SK-N-SH (cell line): ENCODE measurements at regions not wholly inside any gene's neighbourhood (a gene's known extent, or its start where the extent isn't known, plus 50 kb on each side); places are given as distances from the start of the nearest gene placed in this dataset.

Source experiments
- CTCF ChIA-PET: fragments of 300-600, 350-600 bp; formaldehyde crosslinking; extraction: SDS; loops from one replicate; lab custom pipeline; 2021; lab: Yijun Ruan, JAX
- POLR2A ChIA-PET: fragments of 350-600 bp; sonication (Branson Sonifier 250); formaldehyde crosslinking; extraction: SDS; loops from one replicate; lab custom pipeline; 2020; ENCODE audit warnings: antibody characterized with exemption, inconsistent platforms; lab: Yijun Ruan, JAX
- DNase-seq: peaks from one replicate; pipeline ENCODE4 v3.0.0; 2012
- H2AFZ ChIP-seq: fragments of 200-600 bp; sonication (generic); 2 replicates; pipeline ENCODE4 v1.8.1; 2016; ENCODE audit warnings: antibody characterized with exemption, mild to moderate bottlenecking, low read depth
- H3F3A ChIP-seq: fragments of 200-600 bp; sonication (generic); replicated peaks from 2 replicates; pipeline ENCODE3; 2016; ENCODE audit warnings: antibody characterized with exemption, mild to moderate bottlenecking; ENCODE audit not compliant: insufficient read depth
- H3K27ac ChIP-seq, 2 experiments: fragments of 200-500 bp in 1 of 2; fragments of 200-600 bp in 1 of 2; sonication (Bioruptor generic) in 1 of 2; sonication (generic), shearing (Covaris generic) in 1 of 2; 2 replicates each; pipeline versions ENCODE4 v1.5.1 to v1.6.1; 2014 to 2016; ENCODE audit warnings: low read depth in 2 of 2, inconsistent platforms in 1 of 2, low read length in 1 of 2, mild to moderate bottlenecking in 1 of 2, mixed read lengths in 1 of 2
- H3K27me3 ChIP-seq: fragments of 200-600 bp; sonication (generic), shearing (Covaris generic); 2 replicates; pipeline ENCODE4 v1.6.1; 2016; ENCODE audit warnings: mixed run types; ENCODE audit not compliant: insufficient read depth
- H3K36me3 ChIP-seq, 2 experiments: fragments of 200-500 bp in 1 of 2; fragments of 200-600 bp in 1 of 2; sonication (Bioruptor generic) in 1 of 2; sonication (generic) in 1 of 2; replicated peaks in 1 of 2; 2 replicates each; pipeline versions ENCODE3 to v1.5.1; 2014 to 2016; ENCODE audit warnings: low read length in 1 of 2, mild to moderate bottlenecking in 1 of 2; ENCODE audit not compliant: insufficient read depth in 2 of 2, control insufficient read depth in 1 of 2
- H3K4me1 ChIP-seq, 2 experiments: fragments of 200-500 bp in 1 of 2; fragments of 200-600 bp in 1 of 2; sonication (Bioruptor generic) in 1 of 2; sonication (generic), shearing (Covaris generic) in 1 of 2; 2 replicates each; pipeline versions ENCODE4 v1.5.1 to v1.6.1; 2014 to 2016; ENCODE audit warnings: low read depth in 1 of 2, low read length in 1 of 2, mixed run types in 1 of 2; ENCODE audit not compliant: insufficient read depth in 2 of 2, control insufficient read depth in 1 of 2
- H3K4me2 ChIP-seq: fragments of 200-600 bp; sonication (generic), shearing (Covaris generic); 2 replicates; pipeline ENCODE4 v1.6.1; 2017; ENCODE audit warnings: mixed run types
- H3K4me3 ChIP-seq, 2 experiments: fragments of 200-500 bp in 1 of 2; fragments of 200-600 bp in 1 of 2; sonication (Bioruptor generic) in 1 of 2; sonication (generic), shearing (Covaris generic) in 1 of 2; 2 replicates each; pipeline versions ENCODE4 v1.5.1 to v1.8.1; 2014 to 2016; ENCODE audit warnings: low read depth in 2 of 2, inconsistent platforms in 1 of 2, low read length in 1 of 2, mild to moderate bottlenecking in 1 of 2, mixed read lengths in 1 of 2, moderate library complexity in 1 of 2
- H3K79me2 ChIP-seq: fragments of 200-600 bp; sonication (generic); 2 replicates; pipeline ENCODE4 v1.8.1; 2017; ENCODE audit warnings: mild to moderate bottlenecking; ENCODE audit not compliant: insufficient read depth
- H3K9ac ChIP-seq: fragments of 200-600 bp; sonication (generic); 2 replicates; pipeline ENCODE4 v1.6.1; 2017; ENCODE audit warnings: mixed run types
- H3K9me2 ChIP-seq: fragments of 200-600 bp; sonication (generic); 2 replicates; pipeline ENCODE4 v1.6.1; 2017; ENCODE audit warnings: mixed run types
- H3K9me3 ChIP-seq: fragments of 200-600 bp; sonication (generic); 2 replicates; pipeline ENCODE4 v1.6.1; 2017; ENCODE audit warnings: mixed run types, mild to moderate bottlenecking, moderate library complexity
- H4K20me1 ChIP-seq: fragments of 200-600 bp; sonication (generic); 2 replicates; pipeline ENCODE4 v1.6.1; 2017; ENCODE audit warnings: mild to moderate bottlenecking, mixed run types; ENCODE audit not compliant: insufficient read depth
- CHD2 ChIP-seq: fragments of 150-350 bp; IDR thresholded peaks from 2 replicates; pipeline ENCODE4 v1.6.1; 2018; ENCODE audit warnings: low read length; ENCODE audit not compliant: partially characterized antibody
- EZH2phosphoT487 ChIP-seq: fragments of 200-600 bp; sonication (generic); IDR thresholded peaks from 2 replicates; pipeline ENCODE4 v1.6.1; 2017; ENCODE audit warnings: low read depth, mixed run types, mild to moderate bottlenecking, antibody characterized with exemption, moderate library complexity, borderline replicate concordance
- FOSL2 ChIP-seq: IDR thresholded peaks from 2 replicates; pipeline ENCODE4 v1.4.0; 2012; ENCODE audit warnings: low read depth, mild to moderate bottlenecking, moderate library complexity, borderline replicate concordance
- GABPA ChIP-seq: IDR thresholded peaks from 2 replicates; pipeline ENCODE4 v1.4.0; 2012; ENCODE audit warnings: low read depth, mild to moderate bottlenecking
- JUND ChIP-seq: IDR thresholded peaks from 2 replicates; pipeline ENCODE4 v1.4.0; 2012
- MXI1 ChIP-seq: IDR thresholded peaks from 2 replicates; pipeline ENCODE4 v1.6.1; 2012; ENCODE audit warnings: mild to moderate bottlenecking, low read depth, low read length, improper control_type of control experiment
- NRF1 ChIP-seq: IDR thresholded peaks from 2 replicates; pipeline ENCODE4 v1.6.1; 2012; ENCODE audit warnings: low read depth, mild to moderate bottlenecking, low read length
- POLR2AphosphoS5 ChIP-seq: IDR thresholded peaks from 2 replicates; pipeline ENCODE4 v1.6.1; 2012; ENCODE audit warnings: low read depth, low read length
- RCOR1 ChIP-seq: fragments of 150-350 bp; IDR thresholded peaks from 2 replicates; pipeline ENCODE4 v1.6.1; 2017; ENCODE audit warnings: antibody characterized with exemption, low read length
- RXRA ChIP-seq: IDR thresholded peaks from 2 replicates; pipeline ENCODE4 v1.4.0; 2012; ENCODE audit warnings: low read depth, mild to moderate bottlenecking, borderline replicate concordance
- SIN3A ChIP-seq: IDR thresholded peaks from 2 replicates; pipeline ENCODE4 v1.6.1; 2012; ENCODE audit warnings: low read depth, mild to moderate bottlenecking, low read length, moderate library complexity, borderline replicate concordance
- SMC3 ChIP-seq: IDR thresholded peaks from 2 replicates; pipeline ENCODE4 v1.6.1; 2012; ENCODE audit warnings: low read depth, low read length, improper control_type of control experiment
- TAF1 ChIP-seq: IDR thresholded peaks from 2 replicates; pipeline ENCODE4 v1.6.1; 2012; ENCODE audit warnings: low read depth, mild to moderate bottlenecking, low read length, moderate library complexity, borderline replicate concordance
- TCF12 ChIP-seq: IDR thresholded peaks from 2 replicates; pipeline ENCODE4 v1.4.0; 2012
- YY1 ChIP-seq: IDR thresholded peaks from 2 replicates; pipeline ENCODE4 v1.4.0; 2012; ENCODE audit warnings: low read depth, mild to moderate bottlenecking
- WGBS: methylation state at CpG from one replicate; pipeline ENCODE4 v1.1.6; 2017; ENCODE audit warnings: low lambda C conversion rate; 5-methylcytosine and 5-hydroxymethylcytosine counted together
- TF ChIP-seq, protein P1 (sequence below): IDR thresholded peaks from 2 replicates; pipeline ENCODE4 v1.4.0; 2012; ENCODE audit warnings: low read depth, borderline replicate concordance
- TF ChIP-seq, protein P2 (sequence below): fragments of 200-600 bp; sonication (generic); IDR thresholded peaks from 2 replicates; pipeline ENCODE4 v1.6.1; 2017; ENCODE audit warnings: antibody characterized with exemption, mild to moderate bottlenecking, moderate library complexity
- TF ChIP-seq, protein P3 (sequence below): IDR thresholded peaks from 2 replicates; pipeline ENCODE4 v1.4.0; 2012; ENCODE audit warnings: low read depth, borderline replicate concordance
- TF ChIP-seq, protein P4 (sequence below): fragments of 150-350 bp; IDR thresholded peaks from 2 replicates; pipeline ENCODE4 v1.6.1; 2016; ENCODE audit warnings: mild to moderate bottlenecking, low read depth, low read length
- TF ChIP-seq, protein P5 (sequence below): fragments of 150-350 bp; IDR thresholded peaks from 2 replicates; pipeline ENCODE4 v1.6.1; 2017; ENCODE audit warnings: antibody characterized with exemption, low read length, low read depth, borderline replicate concordance

DNA sequence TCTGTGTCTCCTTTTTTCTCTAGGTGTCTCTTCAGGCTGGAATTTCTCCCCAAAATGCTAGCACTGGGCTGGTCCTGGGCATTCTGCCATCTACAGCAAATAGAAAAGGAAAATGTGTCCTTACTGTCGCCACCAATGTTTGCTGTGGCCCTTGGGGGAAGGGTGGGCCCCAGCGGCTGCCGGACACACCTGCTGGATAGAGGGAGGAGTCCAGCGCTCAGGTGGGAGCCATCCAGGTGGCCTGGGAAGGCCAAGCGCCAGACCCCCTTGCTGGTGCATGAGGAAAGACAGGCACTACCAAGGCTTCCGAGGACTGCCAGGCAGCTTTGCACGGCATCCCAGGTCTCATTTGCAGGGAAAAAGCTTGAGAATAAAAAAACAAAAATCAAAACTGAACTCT, 147.7 kb upstream of the GATA6 start:
- no peak overlapping the region for H2AFZ ChIP-seq
- no peaks in the 10 kb centered on the region for H3K4me1 ChIP-seq
- H3K9me2 ChIP-seq: no peaks in the 10 kb centered on the region
- no peak overlapping the region for H3K27ac ChIP-seq
- no peaks in the 10 kb centered on the region for H3K36me3 ChIP-seq
- H3K9ac ChIP-seq: no peak overlapping the region
- ChIA-PET CTCF (no interaction called here), POLR2A (no interaction called here)
- DNase-seq: no peak
- H3K4me3 ChIP-seq: no peak overlapping the region
- peaks cover 17% of the 10 kb centered on the region; the same call in 1 of the 2 replicates for H3K27me3 ChIP-seq
- no peak overlapping the region for H3K4me2 ChIP-seq
- no peaks in the 10 kb centered on the region for H4K20me1 ChIP-seq
- no peaks in the 10 kb centered on the region for H3K79me2 ChIP-seq
- no peaks in the 10 kb centered on the region for H3F3A ChIP-seq
- 47% methylated on average over 6 of the region's 7 CpGs for WGBS
- TF ChIP-seq EZH2phosphoT487 (no peak), NRF1 (no peak)
- TF ChIP-seq, protein P1, sequence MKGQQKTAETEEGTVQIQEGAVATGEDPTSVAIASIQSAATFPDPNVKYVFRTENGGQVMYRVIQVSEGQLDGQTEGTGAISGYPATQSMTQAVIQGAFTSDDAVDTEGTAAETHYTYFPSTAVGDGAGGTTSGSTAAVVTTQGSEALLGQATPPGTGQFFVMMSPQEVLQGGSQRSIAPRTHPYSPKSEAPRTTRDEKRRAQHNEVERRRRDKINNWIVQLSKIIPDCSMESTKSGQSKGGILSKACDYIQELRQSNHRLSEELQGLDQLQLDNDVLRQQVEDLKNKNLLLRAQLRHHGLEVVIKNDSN: no peak
- TF ChIP-seq, all 33 proteins: peak for 0
- H3K9me3 ChIP-seq: no peaks in the 10 kb centered on the region

DNA sequence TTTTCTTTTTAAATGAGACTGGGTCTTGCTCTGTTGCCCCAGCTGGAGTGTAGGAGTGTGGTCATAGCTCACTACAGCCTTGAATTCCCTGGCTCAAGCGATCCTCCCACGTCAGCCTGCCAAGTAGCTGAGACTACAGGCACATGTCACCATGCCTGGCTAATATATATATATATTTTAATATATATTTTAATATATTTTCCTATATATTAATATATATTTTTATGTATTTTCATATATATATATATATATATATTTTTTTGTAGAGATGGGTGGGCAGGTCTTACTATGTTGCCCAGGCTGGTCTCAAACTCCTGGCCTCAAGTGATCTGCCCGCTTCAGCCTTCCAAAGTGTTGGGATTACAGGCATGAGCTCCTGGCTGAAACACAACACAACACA, 144.5 kb upstream of the GATA6 start:
- POLR2A ChIA-PET: no interaction called here
- no peaks in the 10 kb centered on the region for H3K79me2 ChIP-seq

More for the DNA sequence above, 144.5 kb upstream of the GATA6 start:
- H3F3A ChIP-seq: no peaks in the 10 kb centered on the region
- H3K9ac ChIP-seq: no peak overlapping the region
- H3K4me2 ChIP-seq: no peak overlapping the region
- DNase-seq: no peak
- no peaks in the 10 kb centered on the region for H3K9me3 ChIP-seq
- no peaks in the 10 kb centered on the region for H3K36me3 ChIP-seq
- peaks cover 39% of the 10 kb centered on the region; the same call in 1 of the 2 replicates for H3K27me3 ChIP-seq
- no peaks in the 10 kb centered on the region for H4K20me1 ChIP-seq
- no peaks in the 10 kb centered on the region for H3K4me1 ChIP-seq
- H3K9me2 ChIP-seq: no peaks in the 10 kb centered on the region
- WGBS: 17% methylated on average over 3 of the region's 3 CpGs
- TF ChIP-seq RCOR1 (no peak), CHD2 (no peak), YY1 (no peak), JUND (no peak), FOSL2 (no peak), SIN3A (no peak), SMC3 (no peak), GABPA (no peak), POLR2AphosphoS5 (no peak), TCF12 (no peak), MXI1 (no peak), TAF1 (no peak), NRF1 (no peak), RXRA (no peak)
- TF ChIP-seq, protein P2, sequence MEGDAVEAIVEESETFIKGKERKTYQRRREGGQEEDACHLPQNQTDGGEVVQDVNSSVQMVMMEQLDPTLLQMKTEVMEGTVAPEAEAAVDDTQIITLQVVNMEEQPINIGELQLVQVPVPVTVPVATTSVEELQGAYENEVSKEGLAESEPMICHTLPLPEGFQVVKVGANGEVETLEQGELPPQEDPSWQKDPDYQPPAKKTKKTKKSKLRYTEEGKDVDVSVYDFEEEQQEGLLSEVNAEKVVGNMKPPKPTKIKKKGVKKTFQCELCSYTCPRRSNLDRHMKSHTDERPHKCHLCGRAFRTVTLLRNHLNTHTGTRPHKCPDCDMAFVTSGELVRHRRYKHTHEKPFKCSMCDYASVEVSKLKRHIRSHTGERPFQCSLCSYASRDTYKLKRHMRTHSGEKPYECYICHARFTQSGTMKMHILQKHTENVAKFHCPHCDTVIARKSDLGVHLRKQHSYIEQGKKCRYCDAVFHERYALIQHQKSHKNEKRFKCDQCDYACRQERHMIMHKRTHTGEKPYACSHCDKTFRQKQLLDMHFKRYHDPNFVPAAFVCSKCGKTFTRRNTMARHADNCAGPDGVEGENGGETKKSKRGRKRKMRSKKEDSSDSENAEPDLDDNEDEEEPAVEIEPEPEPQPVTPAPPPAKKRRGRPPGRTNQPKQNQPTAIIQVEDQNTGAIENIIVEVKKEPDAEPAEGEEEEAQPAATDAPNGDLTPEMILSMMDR: no peak
- TF ChIP-seq, protein P3, sequence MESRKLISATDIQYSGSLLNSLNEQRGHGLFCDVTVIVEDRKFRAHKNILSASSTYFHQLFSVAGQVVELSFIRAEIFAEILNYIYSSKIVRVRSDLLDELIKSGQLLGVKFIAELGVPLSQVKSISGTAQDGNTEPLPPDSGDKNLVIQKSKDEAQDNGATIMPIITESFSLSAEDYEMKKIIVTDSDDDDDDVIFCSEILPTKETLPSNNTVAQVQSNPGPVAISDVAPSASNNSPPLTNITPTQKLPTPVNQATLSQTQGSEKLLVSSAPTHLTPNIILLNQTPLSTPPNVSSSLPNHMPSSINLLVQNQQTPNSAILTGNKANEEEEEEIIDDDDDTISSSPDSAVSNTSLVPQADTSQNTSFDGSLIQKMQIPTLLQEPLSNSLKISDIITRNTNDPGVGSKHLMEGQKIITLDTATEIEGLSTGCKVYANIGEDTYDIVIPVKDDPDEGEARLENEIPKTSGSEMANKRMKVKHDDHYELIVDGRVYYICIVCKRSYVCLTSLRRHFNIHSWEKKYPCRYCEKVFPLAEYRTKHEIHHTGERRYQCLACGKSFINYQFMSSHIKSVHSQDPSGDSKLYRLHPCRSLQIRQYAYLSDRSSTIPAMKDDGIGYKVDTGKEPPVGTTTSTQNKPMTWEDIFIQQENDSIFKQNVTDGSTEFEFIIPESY: no peak
- TF ChIP-seq, protein P4, sequence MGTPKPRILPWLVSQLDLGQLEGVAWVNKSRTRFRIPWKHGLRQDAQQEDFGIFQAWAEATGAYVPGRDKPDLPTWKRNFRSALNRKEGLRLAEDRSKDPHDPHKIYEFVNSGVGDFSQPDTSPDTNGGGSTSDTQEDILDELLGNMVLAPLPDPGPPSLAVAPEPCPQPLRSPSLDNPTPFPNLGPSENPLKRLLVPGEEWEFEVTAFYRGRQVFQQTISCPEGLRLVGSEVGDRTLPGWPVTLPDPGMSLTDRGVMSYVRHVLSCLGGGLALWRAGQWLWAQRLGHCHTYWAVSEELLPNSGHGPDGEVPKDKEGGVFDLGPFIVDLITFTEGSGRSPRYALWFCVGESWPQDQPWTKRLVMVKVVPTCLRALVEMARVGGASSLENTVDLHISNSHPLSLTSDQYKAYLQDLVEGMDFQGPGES: no peak
- TF ChIP-seq, protein P5, sequence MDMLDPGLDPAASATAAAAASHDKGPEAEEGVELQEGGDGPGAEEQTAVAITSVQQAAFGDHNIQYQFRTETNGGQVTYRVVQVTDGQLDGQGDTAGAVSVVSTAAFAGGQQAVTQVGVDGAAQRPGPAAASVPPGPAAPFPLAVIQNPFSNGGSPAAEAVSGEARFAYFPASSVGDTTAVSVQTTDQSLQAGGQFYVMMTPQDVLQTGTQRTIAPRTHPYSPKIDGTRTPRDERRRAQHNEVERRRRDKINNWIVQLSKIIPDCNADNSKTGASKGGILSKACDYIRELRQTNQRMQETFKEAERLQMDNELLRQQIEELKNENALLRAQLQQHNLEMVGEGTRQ: no peak
- H3K27ac ChIP-seq: no peak overlapping the region
- CTCF ChIA-PET: no interaction called here
- no peak overlapping the region for H2AFZ ChIP-seq
- H3K4me3 ChIP-seq: no peak overlapping the region
